PC-9 (cell line): ENCODE measurements at regions not wholly inside any gene's neighbourhood (a gene's known extent, or its start where the extent isn't known, plus 50 kb on each side); places are given as distances from the start of the nearest gene placed in this dataset.
"Not testable (repeated sequence)": the region's sequence is repeated elsewhere in the genome, so short reads cannot be mapped to it uniquely, and the experiment has no call there.

Experiments used
- BruUV-seq: library from RNA; stranded (reverse); fragments of 400-500 nt; replicated peaks from 2 replicates; lab custom pipeline; 2021; lab: Mats Ljungman, UMichigan
- CTCF ChIA-PET: fragments of 300-600 bp; sonication (Branson Sonifier 250); formaldehyde crosslinking; loops from one replicate; lab custom pipeline; 2022; ENCODE audit warnings: antibody characterized with exemption; lab: Charles Lee
- POLR2A ChIA-PET: fragments of 300-600 bp; sonication (Branson Sonifier 250); formaldehyde crosslinking; loops from one replicate; lab custom pipeline; 2022; ENCODE audit warnings: antibody characterized with exemption; ENCODE audit not compliant: unreplicated experiment; lab: Charles Lee
- DNase-seq, 2 experiments: peaks; one replicate each; pipeline versions ENCODE4 v3.0.0 to v3.0.0-alpha.2; 2015 to 2022; ENCODE audit warnings: mixed read lengths in 1 of 2
- H2AFZ ChIP-seq: fragments of 200-600 bp; sonication (generic); 2 replicates; pipeline ENCODE4 v1.8.1; 2017; ENCODE audit warnings: antibody characterized with exemption
- H3F3A ChIP-seq: fragments of 200-600 bp; sonication (generic); 2 replicates; pipeline ENCODE4 v1.8.1; 2017; ENCODE audit warnings: antibody characterized with exemption, mild to moderate bottlenecking, low read depth; ENCODE audit not compliant: insufficient read depth
- H3K27ac ChIP-seq: fragments of 200-600 bp; sonication (generic); 2 replicates; pipeline ENCODE4 v1.6.1; 2016; ENCODE audit warnings: mixed run types
- H3K27me3 ChIP-seq: fragments of 200-600 bp; sonication (generic); 2 replicates; pipeline ENCODE4 v1.6.1; 2016; ENCODE audit warnings: low read depth, mixed run types; ENCODE audit not compliant: insufficient read depth
- H3K36me3 ChIP-seq: fragments of 200-600 bp; sonication (generic); 2 replicates; pipeline ENCODE4 v1.6.1; 2016; ENCODE audit warnings: low read depth, mixed run types
- H3K4me1 ChIP-seq: fragments of 200-600 bp; sonication (generic); replicated peaks from 2 replicates; pipeline ENCODE4 v1.6.1; 2016; ENCODE audit warnings: mixed run types; ENCODE audit not compliant: insufficient read depth
- H3K4me2 ChIP-seq: fragments of 200-600 bp; sonication (generic); 2 replicates; pipeline ENCODE4 v1.6.1; 2017; ENCODE audit warnings: mixed run types
- H3K4me3 ChIP-seq: fragments of 200-600 bp; sonication (generic); 2 replicates; pipeline ENCODE4 v1.6.1; 2016; ENCODE audit warnings: mixed run types
- H3K79me2 ChIP-seq: fragments of 200-600 bp; sonication (generic); 2 replicates; pipeline ENCODE4 v1.6.1; 2017; ENCODE audit warnings: low read depth, mixed run types
- H3K9me2 ChIP-seq: fragments of 200-600 bp; sonication (generic); 2 replicates; pipeline ENCODE4 v1.8.1; 2017; ENCODE audit warnings: mild to moderate bottlenecking; ENCODE audit not compliant: insufficient read depth
- H3K9me3 ChIP-seq: fragments of 200-600 bp; sonication (generic); 2 replicates; pipeline ENCODE4 v1.8.1; 2016; ENCODE audit warnings: low read depth; ENCODE audit not compliant: insufficient read depth
- H4K20me1 ChIP-seq: fragments of 200-600 bp; sonication (generic); 2 replicates; pipeline ENCODE4 v1.8.1; 2017; ENCODE audit not compliant: insufficient read depth
- EZH2 ChIP-seq: fragments of 200-600 bp; sonication (generic); IDR thresholded peaks from 2 replicates; pipeline ENCODE4 v1.8.0; 2017; ENCODE audit warnings: antibody characterized with exemption, low read depth
- intact Hi-C: fragments of 100-400 bp; cut with micrococcal nuclease; formaldehyde crosslinking; loops from one replicate; pipeline ENCODE4 v1.10.0; 2022; ENCODE audit not compliant: unreplicated experiment
- TF ChIP-seq, protein P1 (sequence below): fragments of 200-600 bp; sonication (generic); conservative IDR thresholded peaks from 2 replicates; pipeline ENCODE4 v1.6.1; 2017; ENCODE audit warnings: mixed run types, antibody characterized with exemption, mild to moderate bottlenecking, moderate library complexity

DNA sequence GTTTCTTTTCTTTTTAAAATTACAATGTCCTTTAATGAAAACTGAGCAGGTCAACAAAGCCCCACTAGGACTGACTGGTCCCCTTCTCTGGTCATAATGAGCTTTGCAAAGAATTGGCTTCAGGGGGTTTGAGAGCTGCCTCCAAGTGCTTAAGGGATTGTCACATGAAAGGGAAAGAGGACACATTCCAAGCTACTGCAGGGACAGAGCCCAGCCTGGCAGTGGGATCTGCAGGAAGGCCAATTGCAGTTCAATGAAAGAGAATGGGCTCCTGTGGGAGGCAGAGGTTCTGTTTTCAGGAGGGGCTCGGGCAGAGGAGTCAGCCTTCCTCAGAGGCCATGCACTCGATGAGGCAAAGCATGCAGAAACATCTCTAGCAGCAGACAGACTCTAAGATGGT is 84.1 kb upstream of the ACKR3 start:
- CTCF ChIA-PET = no interaction called here
- POLR2A ChIA-PET = no interaction called here
- H3K9me2 ChIP-seq = no peaks in the 10 kb centered on the region
- H3K27me3 ChIP-seq = no peaks in the 10 kb centered on the region; the same call in 1 of the 2 replicates
- H3F3A ChIP-seq = no peaks in the 10 kb centered on the region
- no peak for TF ChIP-seq EZH2
- TF ChIP-seq, protein P1, sequence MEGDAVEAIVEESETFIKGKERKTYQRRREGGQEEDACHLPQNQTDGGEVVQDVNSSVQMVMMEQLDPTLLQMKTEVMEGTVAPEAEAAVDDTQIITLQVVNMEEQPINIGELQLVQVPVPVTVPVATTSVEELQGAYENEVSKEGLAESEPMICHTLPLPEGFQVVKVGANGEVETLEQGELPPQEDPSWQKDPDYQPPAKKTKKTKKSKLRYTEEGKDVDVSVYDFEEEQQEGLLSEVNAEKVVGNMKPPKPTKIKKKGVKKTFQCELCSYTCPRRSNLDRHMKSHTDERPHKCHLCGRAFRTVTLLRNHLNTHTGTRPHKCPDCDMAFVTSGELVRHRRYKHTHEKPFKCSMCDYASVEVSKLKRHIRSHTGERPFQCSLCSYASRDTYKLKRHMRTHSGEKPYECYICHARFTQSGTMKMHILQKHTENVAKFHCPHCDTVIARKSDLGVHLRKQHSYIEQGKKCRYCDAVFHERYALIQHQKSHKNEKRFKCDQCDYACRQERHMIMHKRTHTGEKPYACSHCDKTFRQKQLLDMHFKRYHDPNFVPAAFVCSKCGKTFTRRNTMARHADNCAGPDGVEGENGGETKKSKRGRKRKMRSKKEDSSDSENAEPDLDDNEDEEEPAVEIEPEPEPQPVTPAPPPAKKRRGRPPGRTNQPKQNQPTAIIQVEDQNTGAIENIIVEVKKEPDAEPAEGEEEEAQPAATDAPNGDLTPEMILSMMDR = no peak
- DNase-seq = no peak
- peaks cover 3% of the 10 kb centered on the region; the same call in 1 of the 2 replicates for H3K9me3 ChIP-seq
- no peaks in the 10 kb centered on the region for H3K79me2 ChIP-seq
- no peak overlapping the region for H2AFZ ChIP-seq
- H3K27ac ChIP-seq = no peak overlapping the region
- no TSS peak for BruUV-seq
- H3K4me3 ChIP-seq = no peak overlapping the region
- no peaks in the 10 kb centered on the region for H3K4me1 ChIP-seq
- H4K20me1 ChIP-seq = no peaks in the 10 kb centered on the region
- H3K4me2 ChIP-seq = no peak overlapping the region
- intact Hi-C loops = no loop called here
- no peaks in the 10 kb centered on the region for H3K36me3 ChIP-seq

DNA sequence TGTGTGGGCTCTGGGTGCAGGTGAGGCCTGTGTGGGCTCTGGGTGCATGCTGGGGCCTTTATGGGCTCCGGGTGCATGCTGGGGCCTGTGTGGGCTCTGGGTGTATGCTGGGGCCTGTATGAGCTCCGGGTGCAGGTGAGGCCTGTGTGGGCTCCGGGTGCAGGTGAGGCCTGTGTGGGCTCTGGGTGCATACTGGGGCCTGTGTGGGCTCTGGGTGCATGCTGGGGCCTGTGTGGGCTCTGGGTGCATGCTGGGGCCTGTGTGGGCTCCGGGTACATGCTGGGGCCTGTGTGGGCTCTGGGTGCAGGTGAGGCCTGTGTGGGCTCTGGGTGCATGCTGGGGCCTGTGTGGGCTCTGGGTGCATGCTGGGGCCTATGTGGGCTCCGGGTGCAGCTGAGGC is 80.5 kb upstream of the ACKR3 start:
- H3K4me3 ChIP-seq, BruUV-seq, H2AFZ ChIP-seq, CTCF ChIA-PET, H3F3A ChIP-seq, intact Hi-C loops, H3K9me2 ChIP-seq, H3K27me3 ChIP-seq, H3K27ac ChIP-seq, H3K4me1 ChIP-seq, H3K4me2 ChIP-seq, H4K20me1 ChIP-seq, H3K36me3 ChIP-seq, H3K79me2 ChIP-seq, H3K9me3 ChIP-seq, DNase-seq: not testable (repeated sequence)
- POLR2A ChIA-PET = interaction anchor here (0.7 kb wide), 1 partner anchor 157 kb away, joined by 30 read pairs; no protein-coding TSS in a partner anchor

GRCh38 chr2:236489895-236490404 is 79.7 kb upstream of the ACKR3 start:
- no peaks in the 10 kb centered on the region for H3K9me3 ChIP-seq
- no peaks in the 10 kb centered on the region for H3K79me2 ChIP-seq
- H3K4me2 ChIP-seq = no peak overlapping the region
- H2AFZ ChIP-seq = no peak overlapping the region
- ChIA-PET CTCF (no interaction called here), POLR2A (no interaction called here)
- no peaks in the 10 kb centered on the region for H3K9me2 ChIP-seq
- no peaks in the 10 kb centered on the region for H4K20me1 ChIP-seq
- no peaks in the 10 kb centered on the region for H3K36me3 ChIP-seq
- H3K4me3 ChIP-seq = no peak overlapping the region
- BruUV-seq = no TSS peak
- no peak for TF ChIP-seq EZH2
- TF ChIP-seq, protein P1 = no peak
- H3K4me1 ChIP-seq = no peaks in the 10 kb centered on the region
- intact Hi-C loops = no loop called here
- no peak for DNase-seq
- no peak overlapping the region for H3K27ac ChIP-seq
- H3K27me3 ChIP-seq = no peaks in the 10 kb centered on the region; the same call in 1 of the 2 replicates
- no peaks in the 10 kb centered on the region for H3F3A ChIP-seq

- ChIA-PET CTCF (no interaction called here), POLR2A (no interaction called here)
- no peaks in the 10 kb centered on the region for H3K4me1 ChIP-seq
- no peaks in the 10 kb centered on the region for H3K9me2 ChIP-seq
- peaks cover 34% of the 10 kb centered on the region for H3K27me3 ChIP-seq
- H3K27ac ChIP-seq = no peak overlapping the region
- H4K20me1 ChIP-seq = no peaks in the 10 kb centered on the region
- no peaks in the 10 kb centered on the region for H3F3A ChIP-seq
- no peak overlapping the region for H3K4me3 ChIP-seq
- H3K79me2 ChIP-seq = no peaks in the 10 kb centered on the region
- no peak for DNase-seq
- no peaks in the 10 kb centered on the region for H3K36me3 ChIP-seq
- H3K9me3 ChIP-seq = no peaks in the 10 kb centered on the region
- intact Hi-C loops = no loop called here
- no peak overlapping the region for H2AFZ ChIP-seq
- BruUV-seq = no TSS peak
- no peak overlapping the region for H3K4me2 ChIP-seq
- TF ChIP-seq, protein P1 = no peak
- TF ChIP-seq EZH2 = no peak
Measured at GRCh38 chr2:236496340-236496739, 73.3 kb upstream of the ACKR3 start.
